ENCODE measurements at regions not wholly inside any gene's neighbourhood (a gene's known extent, or its start where the extent isn't known, plus 50 kb on each side); places are given as distances from the start of the nearest gene placed in this dataset.

DNA sequence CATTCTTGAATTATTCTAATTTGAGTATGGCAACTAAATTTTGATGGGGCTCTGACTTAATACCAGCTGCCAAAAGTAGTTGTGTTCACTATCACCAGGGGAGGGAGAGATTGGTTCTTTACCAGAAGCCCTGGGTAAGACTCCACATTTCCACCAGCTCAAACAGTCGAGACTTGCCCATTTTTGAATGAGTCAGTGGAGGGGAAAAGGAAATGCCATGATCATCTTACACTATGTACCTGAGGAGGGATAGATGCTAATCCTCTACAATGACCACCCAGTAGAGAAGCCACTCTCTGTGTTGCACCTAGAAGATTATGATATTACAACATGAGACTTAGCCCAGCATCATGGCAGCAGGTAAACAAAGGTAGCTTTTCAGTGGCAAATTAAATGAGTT is 77.0 kb upstream of the SGK1 start:
- Mint-ChIP-seq H3K4me3 (ENCODE audit: low read depth, unreplicated experiment) (no peak overlapping the region), H3K27ac (ENCODE audit: unreplicated experiment) (no peak overlapping the region), H3K36me3 (ENCODE audit: insufficient read depth, unreplicated experiment) (no peaks in the 10 kb centered on the region), H3K27me3 (ENCODE audit: unreplicated experiment) (no peaks in the 10 kb centered on the region), H3K9me3 (ENCODE audit: low read depth, unreplicated experiment) (no peaks in the 10 kb centered on the region), H3K4me1 (ENCODE audit: low read depth, unreplicated experiment) (no peaks in the 10 kb centered on the region)
- BruUV-seq (replicated peaks): no TSS peak
- TF ChIP-seq, protein P1, sequence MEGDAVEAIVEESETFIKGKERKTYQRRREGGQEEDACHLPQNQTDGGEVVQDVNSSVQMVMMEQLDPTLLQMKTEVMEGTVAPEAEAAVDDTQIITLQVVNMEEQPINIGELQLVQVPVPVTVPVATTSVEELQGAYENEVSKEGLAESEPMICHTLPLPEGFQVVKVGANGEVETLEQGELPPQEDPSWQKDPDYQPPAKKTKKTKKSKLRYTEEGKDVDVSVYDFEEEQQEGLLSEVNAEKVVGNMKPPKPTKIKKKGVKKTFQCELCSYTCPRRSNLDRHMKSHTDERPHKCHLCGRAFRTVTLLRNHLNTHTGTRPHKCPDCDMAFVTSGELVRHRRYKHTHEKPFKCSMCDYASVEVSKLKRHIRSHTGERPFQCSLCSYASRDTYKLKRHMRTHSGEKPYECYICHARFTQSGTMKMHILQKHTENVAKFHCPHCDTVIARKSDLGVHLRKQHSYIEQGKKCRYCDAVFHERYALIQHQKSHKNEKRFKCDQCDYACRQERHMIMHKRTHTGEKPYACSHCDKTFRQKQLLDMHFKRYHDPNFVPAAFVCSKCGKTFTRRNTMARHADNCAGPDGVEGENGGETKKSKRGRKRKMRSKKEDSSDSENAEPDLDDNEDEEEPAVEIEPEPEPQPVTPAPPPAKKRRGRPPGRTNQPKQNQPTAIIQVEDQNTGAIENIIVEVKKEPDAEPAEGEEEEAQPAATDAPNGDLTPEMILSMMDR (IDR thresholded peaks at IDR 0.05; ENCODE audit: unreplicated experiment): no peak
- CTCF ChIA-PET: interaction anchor here (0.6 kb wide), 1 partner anchor 9 kb away, joined by 3 read pairs; no protein-coding TSS in a partner anchor
- intact Hi-C loops (cut with micrococcal nuclease; ENCODE audit: unreplicated experiment): no loop called here
- DNase-seq: no peak

DNA sequence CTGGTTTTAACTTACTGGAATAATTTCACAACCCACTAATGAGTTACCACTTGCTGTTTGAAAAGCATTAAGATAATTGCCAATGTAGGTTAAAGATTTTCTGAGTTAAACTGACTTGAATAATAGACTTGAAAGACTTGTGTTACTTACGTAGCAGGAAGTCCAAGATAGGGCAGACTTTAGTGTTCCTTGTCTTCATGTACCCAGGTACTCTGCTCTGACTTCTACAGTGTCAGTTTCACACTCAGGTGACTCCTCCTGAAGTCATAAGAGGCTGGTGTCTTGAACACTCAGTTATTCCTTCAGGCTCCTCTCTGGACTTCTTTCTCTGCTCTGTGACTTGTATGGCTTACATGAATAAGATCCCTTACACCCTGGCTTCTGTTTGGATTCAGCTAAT is 76.3 kb upstream of the SGK1 start:
- no peaks in the 10 kb centered on the region for H3K9me3 Mint-ChIP-seq (ENCODE audit: low read depth, unreplicated experiment)
- CTCF ChIA-PET: interaction anchor here (0.6 kb wide), 1 partner anchor 10 kb away, joined by 3 read pairs; no protein-coding TSS in a partner anchor
- no peak overlapping the region for H3K27ac Mint-ChIP-seq (ENCODE audit: unreplicated experiment)
- no TSS peak for BruUV-seq (replicated peaks)
- H3K4me1 Mint-ChIP-seq (ENCODE audit: low read depth, unreplicated experiment): no peaks in the 10 kb centered on the region
- intact Hi-C loops (cut with micrococcal nuclease; ENCODE audit: unreplicated experiment): no loop called here
- no peak overlapping the region for H3K4me3 Mint-ChIP-seq (ENCODE audit: low read depth, unreplicated experiment)
- TF ChIP-seq, protein P1 (IDR thresholded peaks at IDR 0.05; ENCODE audit: unreplicated experiment): no peak
- DNase-seq: no peak
- H3K36me3 Mint-ChIP-seq (ENCODE audit: insufficient read depth, unreplicated experiment): no peaks in the 10 kb centered on the region
- H3K27me3 Mint-ChIP-seq (ENCODE audit: unreplicated experiment): no peaks in the 10 kb centered on the region

DNA sequence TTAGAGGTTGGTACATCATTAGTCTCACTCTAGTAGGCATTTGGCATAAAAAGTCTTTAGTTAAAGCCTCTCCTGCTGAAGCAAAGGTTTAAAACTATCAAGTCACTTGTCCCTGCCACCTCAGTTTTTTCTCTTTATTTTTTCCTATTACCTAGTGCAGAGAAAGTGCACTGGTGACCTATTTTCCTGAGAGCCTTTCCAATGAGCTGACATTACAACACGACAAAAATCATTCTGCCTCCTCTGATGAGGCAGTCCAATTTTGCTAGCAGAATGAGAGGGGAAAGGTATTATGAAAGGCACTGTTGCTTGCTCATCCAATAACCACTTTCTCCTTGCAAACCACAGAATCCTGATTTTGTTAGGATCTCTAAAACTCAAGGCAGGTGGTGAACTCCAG is 73.3 kb upstream of the SGK1 start:
- BruUV-seq (replicated peaks): no TSS peak
- no peak overlapping the region for H3K27ac Mint-ChIP-seq (ENCODE audit: unreplicated experiment)
- no peaks in the 10 kb centered on the region for H3K36me3 Mint-ChIP-seq (ENCODE audit: insufficient read depth, unreplicated experiment)
- H3K27me3 Mint-ChIP-seq (ENCODE audit: unreplicated experiment): no peaks in the 10 kb centered on the region
- DNase-seq: no peak
- intact Hi-C loops (cut with micrococcal nuclease; ENCODE audit: unreplicated experiment): no loop called here
- TF ChIP-seq, protein P1 (IDR thresholded peaks at IDR 0.05; ENCODE audit: unreplicated experiment): no peak
- no peaks in the 10 kb centered on the region for H3K4me1 Mint-ChIP-seq (ENCODE audit: low read depth, unreplicated experiment)
- H3K4me3 Mint-ChIP-seq (ENCODE audit: low read depth, unreplicated experiment): no peak overlapping the region
- CTCF ChIA-PET: no interaction called here
- no peaks in the 10 kb centered on the region for H3K9me3 Mint-ChIP-seq (ENCODE audit: low read depth, unreplicated experiment)

GRCh38 chr6:134389658-134390057 is 71.7 kb upstream of the SGK1 start:
- CTCF ChIA-PET: interaction anchor here (0.6 kb wide), 2 partner anchors 67 to 211 kb away, joined by 4 read pairs; no protein-coding TSS in a partner anchor
- Mint-ChIP-seq H3K4me1 (ENCODE audit: low read depth, unreplicated experiment) (no peaks in the 10 kb centered on the region), H3K4me3 (ENCODE audit: low read depth, unreplicated experiment) (no peak overlapping the region), H3K36me3 (ENCODE audit: insufficient read depth, unreplicated experiment) (no peaks in the 10 kb centered on the region), H3K9me3 (ENCODE audit: low read depth, unreplicated experiment) (peaks cover 3% of the 10 kb centered on the region), H3K27me3 (ENCODE audit: unreplicated experiment) (no peaks in the 10 kb centered on the region), H3K27ac (ENCODE audit: unreplicated experiment) (no peak overlapping the region)
- no peak for DNase-seq
- BruUV-seq (replicated peaks): no TSS peak
- TF ChIP-seq, protein P1 (IDR thresholded peaks at IDR 0.05; ENCODE audit: unreplicated experiment): no peak
- intact Hi-C loops (cut with micrococcal nuclease; ENCODE audit: unreplicated experiment): no loop called here
